NT2/D1 (cell line): ENCODE measurements at regions not wholly inside any gene's neighbourhood (a gene's known extent, or its start where the extent isn't known, plus 50 kb on each side); places are given as distances from the start of the nearest gene placed in this dataset.

Source experiments
- YY1 ChIP-seq: IDR thresholded peaks from 2 replicates; pipeline ENCODE4 v1.6.1; 2011; ENCODE audit not compliant: insufficient read length, insufficient read depth
- ZNF274 ChIP-seq: IDR thresholded peaks from 2 replicates; pipeline ENCODE4 v1.6.1; 2011; ENCODE audit warnings: mild to moderate bottlenecking, low read depth, low read length

- TF ChIP-seq YY1 (no peak), ZNF274 (no peak)
Measured at GRCh38 chr14:84152452-84152851, 1377.5 kb upstream of the FLRT2 start.
